ENCODE measurements at regions not wholly inside any gene's neighbourhood (a gene's known extent, or its start where the extent isn't known, plus 50 kb on each side); places are given as distances from the start of the nearest gene placed in this dataset.

DNA sequence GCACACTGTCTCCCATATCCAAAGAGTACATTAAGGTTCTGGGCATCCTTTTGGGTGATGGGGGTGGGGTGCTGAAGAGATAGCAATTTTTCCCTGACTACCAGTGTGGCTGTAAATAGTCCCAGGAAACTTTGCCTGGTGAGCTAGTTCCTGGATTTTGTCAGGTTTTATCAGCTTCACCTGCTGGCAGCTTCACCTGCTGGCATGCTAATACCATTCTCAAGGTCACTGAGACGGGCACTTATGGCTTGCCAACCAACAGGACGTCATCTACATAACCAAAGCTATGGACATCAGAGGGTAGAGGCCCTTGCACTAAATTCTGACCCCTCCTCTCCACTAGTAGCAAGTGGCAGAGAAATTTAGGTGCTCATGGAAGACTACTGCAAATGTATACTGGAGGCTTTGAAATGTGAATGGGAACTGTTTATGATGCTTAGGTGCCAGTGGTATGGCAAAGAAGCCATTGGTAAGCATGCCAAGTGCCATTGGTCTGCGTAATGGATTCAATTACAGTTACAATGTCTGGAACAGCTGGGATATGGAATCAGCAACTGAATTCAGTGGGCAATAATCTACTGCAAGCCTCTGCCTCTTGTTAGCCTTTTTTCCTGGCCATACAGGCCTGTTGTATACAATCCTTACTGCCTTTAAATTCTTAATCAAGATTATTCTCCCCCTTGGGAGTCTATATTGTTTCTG, 71.6 kb upstream of the SH3RF1 start (continued):
- TF ChIP-seq, protein P1, sequence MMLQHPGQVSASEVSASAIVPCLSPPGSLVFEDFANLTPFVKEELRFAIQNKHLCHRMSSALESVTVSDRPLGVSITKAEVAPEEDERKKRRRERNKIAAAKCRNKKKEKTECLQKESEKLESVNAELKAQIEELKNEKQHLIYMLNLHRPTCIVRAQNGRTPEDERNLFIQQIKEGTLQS (IDR thresholded peaks at IDR 0.05), result no peak
- no peak for TF ChIP-seq ZFX (IDR thresholded peaks at IDR 0.05)
- no peak for TF ChIP-seq EZH2phosphoT487 (IDR thresholded peaks at IDR 0.05; ENCODE audit: borderline replicate concordance)
- no peak for TF ChIP-seq SIN3A (IDR thresholded peaks at IDR 0.05; ENCODE audit: low read depth)
- TF ChIP-seq EZH2 (IDR thresholded peaks at IDR 0.05), result no peak
- TF ChIP-seq TCF7L2 (IDR thresholded peaks at IDR 0.05; ENCODE audit: borderline replicate concordance, extremely low read depth, insufficient read depth, insufficient read length), result no peak
- TF ChIP-seq, protein P2, sequence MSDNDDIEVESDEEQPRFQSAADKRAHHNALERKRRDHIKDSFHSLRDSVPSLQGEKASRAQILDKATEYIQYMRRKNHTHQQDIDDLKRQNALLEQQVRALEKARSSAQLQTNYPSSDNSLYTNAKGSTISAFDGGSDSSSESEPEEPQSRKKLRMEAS (IDR thresholded peaks at IDR 0.05), result no peak
- TF ChIP-seq SRF (IDR thresholded peaks at IDR 0.05; ENCODE audit: low read depth), result no peak
- TF ChIP-seq JUND (IDR thresholded peaks at IDR 0.05), result no peak

DNA sequence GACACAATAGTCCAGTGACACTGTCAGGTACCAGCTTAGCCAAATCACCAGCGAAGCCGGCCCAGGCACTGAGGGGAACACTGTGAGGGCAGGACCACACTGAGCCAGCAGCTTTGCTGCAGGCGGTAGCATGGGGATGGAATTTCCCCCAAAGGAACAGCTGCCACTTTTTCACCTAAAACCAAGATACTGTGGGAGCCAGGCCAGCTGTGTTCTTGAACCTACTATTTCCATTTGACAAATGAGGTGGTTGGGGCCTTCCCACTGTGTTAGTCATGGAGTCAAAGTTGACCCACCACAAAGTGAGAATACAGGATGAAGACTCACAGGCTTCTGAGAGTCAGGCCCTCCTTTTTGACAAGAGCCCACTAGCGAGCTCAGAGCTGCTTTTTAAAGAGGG, 70.7 kb upstream of the SH3RF1 start:
- Histone ChIP-seq H4K20me1 (ENCODE audit: insufficient read depth) (no peaks in the 10 kb centered on the region), H3K79me2 (ENCODE audit: insufficient read depth, low read length) (no peaks in the 10 kb centered on the region), H2AFZ (ENCODE audit: low read depth, low read length, poor library complexity, severe bottlenecking) (no peak overlapping the region), H3K36me3 (ENCODE audit: control insufficient read depth in 1 of 2, insufficient read depth in 2 of 2, low read length in 2 of 2) (no peaks in the 10 kb centered on the region), H3K27me3 (ENCODE audit: insufficient read depth, low read length) (no peaks in the 10 kb centered on the region), H3K27ac (ENCODE audit: low read depth, low read length) (no peak overlapping the region), H3K9me2 (ENCODE audit: insufficient read depth) (no peaks in the 10 kb centered on the region), H3K9me3 (ENCODE audit: control insufficient read depth in 1 of 2, insufficient read depth in 1 of 2, low read depth in 1 of 2, low read length in 2 of 2) (no peaks in the 10 kb centered on the region), H3K9ac (ENCODE audit: low read length) (no peak overlapping the region), H3K4me3 (replicated peaks in 1 of 2; ENCODE audit: low read depth in 1 of 2, low read length in 2 of 2) (no peak overlapping the region), H3K4me1 (ENCODE audit: control insufficient read depth in 1 of 2, insufficient read depth in 2 of 2, low read length in 2 of 2) (peaks cover 6 to 29% of the 10 kb centered on the region in 2 experiments), H3K4me2 (ENCODE audit: low read length) (no peak overlapping the region)
- no peak for DNase-seq (ENCODE audit: low read depth, low spot score)
- BruUV-seq (replicated peaks), result no TSS peak
- intact Hi-C loops (cut with micrococcal nuclease), result no loop called here
- RAD21 ChIA-PET (ENCODE audit: low non-redundant PET in 1 of 2, low total read pairs in 2 of 2, uncharacterized antibody in 2 of 2, unreplicated experiment in 2 of 2), result no interaction called here
- no peak for ATAC-seq
- TF ChIP-seq, protein P2 (IDR thresholded peaks at IDR 0.05), result no peak
- TF ChIP-seq CEBPB (IDR thresholded peaks at IDR 0.05; ENCODE audit: low read depth) (no peak), POLR2AphosphoS5 (IDR thresholded peaks at IDR 0.05; ENCODE audit: low read depth, low read length) (no peak), CBX3 (IDR thresholded peaks at IDR 0.05; ENCODE audit: low read depth) (no peak), YY1 (IDR thresholded peaks at IDR 0.05; ENCODE audit: extremely low read depth, insufficient replicate concordance, low read depth, low read length) (no peak), POLR2A (IDR thresholded peaks at IDR 0.05; ENCODE audit: borderline replicate concordance, extremely low read depth, insufficient read depth, insufficient read length) (no peak), RAD21 (IDR thresholded peaks at IDR 0.05; ENCODE audit: low read depth) (no peak), EGR1 (IDR thresholded peaks at IDR 0.05; ENCODE audit: low read depth) (no peak), ZFX (IDR thresholded peaks at IDR 0.05) (no peak), SIN3A (IDR thresholded peaks at IDR 0.05; ENCODE audit: low read depth) (no peak), SP1 (IDR thresholded peaks at IDR 0.05; ENCODE audit: low read depth) (no peak), EZH2phosphoT487 (IDR thresholded peaks at IDR 0.05; ENCODE audit: borderline replicate concordance) (no peak)
- TF ChIP-seq, protein P3, sequence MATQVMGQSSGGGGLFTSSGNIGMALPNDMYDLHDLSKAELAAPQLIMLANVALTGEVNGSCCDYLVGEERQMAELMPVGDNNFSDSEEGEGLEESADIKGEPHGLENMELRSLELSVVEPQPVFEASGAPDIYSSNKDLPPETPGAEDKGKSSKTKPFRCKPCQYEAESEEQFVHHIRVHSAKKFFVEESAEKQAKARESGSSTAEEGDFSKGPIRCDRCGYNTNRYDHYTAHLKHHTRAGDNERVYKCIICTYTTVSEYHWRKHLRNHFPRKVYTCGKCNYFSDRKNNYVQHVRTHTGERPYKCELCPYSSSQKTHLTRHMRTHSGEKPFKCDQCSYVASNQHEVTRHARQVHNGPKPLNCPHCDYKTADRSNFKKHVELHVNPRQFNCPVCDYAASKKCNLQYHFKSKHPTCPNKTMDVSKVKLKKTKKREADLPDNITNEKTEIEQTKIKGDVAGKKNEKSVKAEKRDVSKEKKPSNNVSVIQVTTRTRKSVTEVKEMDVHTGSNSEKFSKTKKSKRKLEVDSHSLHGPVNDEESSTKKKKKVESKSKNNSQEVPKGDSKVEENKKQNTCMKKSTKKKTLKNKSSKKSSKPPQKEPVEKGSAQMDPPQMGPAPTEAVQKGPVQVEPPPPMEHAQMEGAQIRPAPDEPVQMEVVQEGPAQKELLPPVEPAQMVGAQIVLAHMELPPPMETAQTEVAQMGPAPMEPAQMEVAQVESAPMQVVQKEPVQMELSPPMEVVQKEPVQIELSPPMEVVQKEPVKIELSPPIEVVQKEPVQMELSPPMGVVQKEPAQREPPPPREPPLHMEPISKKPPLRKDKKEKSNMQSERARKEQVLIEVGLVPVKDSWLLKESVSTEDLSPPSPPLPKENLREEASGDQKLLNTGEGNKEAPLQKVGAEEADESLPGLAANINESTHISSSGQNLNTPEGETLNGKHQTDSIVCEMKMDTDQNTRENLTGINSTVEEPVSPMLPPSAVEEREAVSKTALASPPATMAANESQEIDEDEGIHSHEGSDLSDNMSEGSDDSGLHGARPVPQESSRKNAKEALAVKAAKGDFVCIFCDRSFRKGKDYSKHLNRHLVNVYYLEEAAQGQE (IDR thresholded peaks at IDR 0.05; ENCODE audit: low read depth), result no peak
- TF ChIP-seq, protein P1 (IDR thresholded peaks at IDR 0.05), result no peak
- TF ChIP-seq, protein P4, sequence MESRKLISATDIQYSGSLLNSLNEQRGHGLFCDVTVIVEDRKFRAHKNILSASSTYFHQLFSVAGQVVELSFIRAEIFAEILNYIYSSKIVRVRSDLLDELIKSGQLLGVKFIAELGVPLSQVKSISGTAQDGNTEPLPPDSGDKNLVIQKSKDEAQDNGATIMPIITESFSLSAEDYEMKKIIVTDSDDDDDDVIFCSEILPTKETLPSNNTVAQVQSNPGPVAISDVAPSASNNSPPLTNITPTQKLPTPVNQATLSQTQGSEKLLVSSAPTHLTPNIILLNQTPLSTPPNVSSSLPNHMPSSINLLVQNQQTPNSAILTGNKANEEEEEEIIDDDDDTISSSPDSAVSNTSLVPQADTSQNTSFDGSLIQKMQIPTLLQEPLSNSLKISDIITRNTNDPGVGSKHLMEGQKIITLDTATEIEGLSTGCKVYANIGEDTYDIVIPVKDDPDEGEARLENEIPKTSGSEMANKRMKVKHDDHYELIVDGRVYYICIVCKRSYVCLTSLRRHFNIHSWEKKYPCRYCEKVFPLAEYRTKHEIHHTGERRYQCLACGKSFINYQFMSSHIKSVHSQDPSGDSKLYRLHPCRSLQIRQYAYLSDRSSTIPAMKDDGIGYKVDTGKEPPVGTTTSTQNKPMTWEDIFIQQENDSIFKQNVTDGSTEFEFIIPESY (IDR thresholded peaks at IDR 0.05; ENCODE audit: extremely low read depth, insufficient replicate concordance, low read length), result no peak
- CTCF ChIA-PET, result no interaction called here
- POLR2A ChIA-PET, result no interaction called here

Measured in HCT116 (cell line).